ENCODE measurements at regions not wholly inside any gene's neighbourhood (a gene's known extent, or its start where the extent isn't known, plus 50 kb on each side); places are given as distances from the start of the nearest gene placed in this dataset.

- TF ChIP-seq CTCF (IDR thresholded peaks at IDR 0.05; ENCODE audit: insufficient read depth, missing control alignments): no peak
- FAIRE-seq (no peak), DNase-seq (ENCODE audit: insufficient read length, low spot score) (no peak)
Measured at GRCh38 chr11:71064183-71064582, 188.2 kb downstream of the SHANK2 start.

- FAIRE-seq (no peak), DNase-seq (ENCODE audit: insufficient read length, low spot score) (no peak)
- no peak for TF ChIP-seq CTCF (IDR thresholded peaks at IDR 0.05; ENCODE audit: insufficient read depth, missing control alignments)
Measured at GRCh38 chr11:71063129-71063528, 189.2 kb downstream of the SHANK2 start.

DNA sequence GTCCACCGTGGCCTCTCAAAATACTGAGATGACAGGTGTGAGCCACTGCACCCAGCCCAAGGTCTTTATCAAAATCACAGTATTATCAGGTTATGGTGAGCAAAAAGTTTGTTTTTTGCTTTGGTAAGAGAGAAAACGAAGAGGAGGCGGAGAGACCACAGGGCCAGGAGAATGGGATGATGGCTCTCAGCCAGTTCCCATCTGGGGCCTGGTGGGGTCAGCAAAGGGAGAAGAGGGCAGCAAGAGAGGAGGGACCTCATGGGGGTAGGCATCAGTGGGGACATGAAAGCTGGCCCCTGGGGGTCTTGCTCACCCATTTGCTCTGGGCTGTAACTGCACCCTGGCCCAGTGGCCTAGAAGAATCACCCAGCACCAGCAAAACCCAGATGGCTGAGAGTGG lies 190.2 kb downstream of the SHANK2 start:
- no peak for TF ChIP-seq CTCF (IDR thresholded peaks at IDR 0.05; ENCODE audit: insufficient read depth, missing control alignments)
- no peak for FAIRE-seq

DNA sequence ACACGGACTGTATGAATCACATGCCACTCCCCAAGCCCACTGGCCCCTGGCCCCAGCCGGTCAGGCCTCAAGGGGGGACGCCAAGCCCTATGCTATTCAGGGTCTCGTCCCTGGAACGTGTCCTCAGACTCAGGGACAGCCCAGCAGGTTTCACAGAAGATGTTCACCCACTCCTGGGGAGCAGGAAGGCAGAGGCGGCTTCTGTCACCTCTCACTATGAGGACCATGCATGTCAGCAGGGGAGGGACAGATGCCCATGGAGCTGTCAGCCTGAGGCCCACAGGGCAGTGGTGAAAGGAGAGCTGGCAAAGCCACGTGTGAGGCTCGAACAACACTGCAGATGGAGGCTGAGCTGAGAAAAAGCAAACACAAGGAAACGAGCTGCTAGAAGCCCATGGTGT lies 192.0 kb downstream of the SHANK2 start:
- no peak for FAIRE-seq
- no peak for TF ChIP-seq CTCF (IDR thresholded peaks at IDR 0.05; ENCODE audit: insufficient read depth, missing control alignments)
- no peak for DNase-seq (ENCODE audit: insufficient read length, low spot score)

More for the DNA sequence above, 190.2 kb downstream of the SHANK2 start:
- DNase-seq (ENCODE audit: insufficient read length, low spot score): no peak

DNA sequence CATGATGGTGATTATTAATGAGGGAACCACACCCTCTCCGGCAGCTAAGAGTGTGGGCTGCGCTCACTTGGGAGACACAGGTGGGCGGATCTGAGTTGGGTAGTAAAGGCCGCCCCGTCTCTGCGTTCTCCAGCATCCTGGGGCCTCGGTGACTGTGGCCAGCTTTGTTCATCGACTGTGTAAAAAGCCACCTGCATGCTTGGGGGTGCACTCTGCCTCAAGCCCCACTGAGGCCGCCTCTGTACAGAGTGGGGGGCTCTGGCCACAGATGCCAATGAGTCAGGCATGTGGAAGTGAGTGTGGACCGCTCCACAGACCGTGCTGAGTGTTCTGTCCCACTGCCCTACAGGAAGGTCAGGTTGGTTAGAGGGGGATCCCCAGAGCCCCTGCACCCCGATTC lies 192.7 kb downstream of the SHANK2 start:
- FAIRE-seq: no peak
- no peak for TF ChIP-seq CTCF (IDR thresholded peaks at IDR 0.05; ENCODE audit: insufficient read depth, missing control alignments)

DNA sequence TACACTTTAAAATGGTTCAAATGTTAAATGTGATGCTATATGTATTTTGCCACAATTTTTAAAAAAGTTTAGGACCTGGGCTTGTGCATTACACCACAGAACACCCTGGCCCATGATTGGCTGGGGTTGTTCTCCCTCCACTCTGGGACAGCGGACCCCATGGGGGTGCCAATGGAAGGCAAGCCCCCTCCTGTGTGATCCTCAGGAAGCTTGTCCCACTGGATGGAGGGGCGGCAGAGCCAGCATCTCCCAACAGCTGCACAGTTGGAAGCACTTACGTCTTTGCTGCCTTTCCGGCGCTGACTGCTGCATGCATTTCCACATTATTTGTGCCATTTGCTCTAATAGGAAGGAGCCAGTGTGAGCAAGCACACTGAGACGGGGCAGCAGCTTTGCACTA lies 196.5 kb downstream of the SHANK2 start:
- FAIRE-seq: no peak
- DNase-seq (ENCODE audit: insufficient read length, low spot score): no peak
- TF ChIP-seq CTCF (IDR thresholded peaks at IDR 0.05; ENCODE audit: insufficient read depth, missing control alignments): no peak

More for the DNA sequence above, 192.7 kb downstream of the SHANK2 start:
- DNase-seq (ENCODE audit: insufficient read length, low spot score): no peak

All from D721Med (cell line).